ENCODE measurements at regions not wholly inside any gene's neighbourhood (a gene's known extent, or its start where the extent isn't known, plus 50 kb on each side); places are given as distances from the start of the nearest gene placed in this dataset.

DNA sequence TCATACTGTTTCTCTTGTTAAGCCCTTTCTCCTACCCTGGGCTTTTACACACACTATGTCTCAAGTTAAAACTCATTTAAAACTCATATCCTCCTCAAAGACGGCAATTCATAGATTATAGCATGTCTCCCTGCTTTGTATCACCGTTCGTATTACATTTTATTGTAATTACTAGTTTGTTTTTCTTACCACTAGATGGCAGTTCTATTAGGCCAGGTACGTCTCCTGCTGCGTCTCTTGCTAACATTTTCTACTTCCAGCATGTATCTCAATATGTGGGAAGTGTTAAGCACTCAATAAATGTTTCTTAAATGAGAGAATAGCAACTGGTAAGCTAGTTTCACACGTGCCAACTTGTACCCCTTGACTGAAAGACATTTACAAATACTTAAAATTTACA, 450.3 kb upstream of the PCDH7 start:
- H3K4me3 ChIP-seq (ENCODE audit: low read depth, low read length) = no peak overlapping the region
- in situ Hi-C loops (cut with HindIII; ENCODE audit: low sequenced_read_pairs) = no loop called here
- DNase-seq (ENCODE audit: low read depth) = no peak
- TF ChIP-seq, protein P1, sequence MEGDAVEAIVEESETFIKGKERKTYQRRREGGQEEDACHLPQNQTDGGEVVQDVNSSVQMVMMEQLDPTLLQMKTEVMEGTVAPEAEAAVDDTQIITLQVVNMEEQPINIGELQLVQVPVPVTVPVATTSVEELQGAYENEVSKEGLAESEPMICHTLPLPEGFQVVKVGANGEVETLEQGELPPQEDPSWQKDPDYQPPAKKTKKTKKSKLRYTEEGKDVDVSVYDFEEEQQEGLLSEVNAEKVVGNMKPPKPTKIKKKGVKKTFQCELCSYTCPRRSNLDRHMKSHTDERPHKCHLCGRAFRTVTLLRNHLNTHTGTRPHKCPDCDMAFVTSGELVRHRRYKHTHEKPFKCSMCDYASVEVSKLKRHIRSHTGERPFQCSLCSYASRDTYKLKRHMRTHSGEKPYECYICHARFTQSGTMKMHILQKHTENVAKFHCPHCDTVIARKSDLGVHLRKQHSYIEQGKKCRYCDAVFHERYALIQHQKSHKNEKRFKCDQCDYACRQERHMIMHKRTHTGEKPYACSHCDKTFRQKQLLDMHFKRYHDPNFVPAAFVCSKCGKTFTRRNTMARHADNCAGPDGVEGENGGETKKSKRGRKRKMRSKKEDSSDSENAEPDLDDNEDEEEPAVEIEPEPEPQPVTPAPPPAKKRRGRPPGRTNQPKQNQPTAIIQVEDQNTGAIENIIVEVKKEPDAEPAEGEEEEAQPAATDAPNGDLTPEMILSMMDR (IDR thresholded peaks at IDR 0.05; ENCODE audit: low read depth, low read length, missing control alignments) = no peak

DNA sequence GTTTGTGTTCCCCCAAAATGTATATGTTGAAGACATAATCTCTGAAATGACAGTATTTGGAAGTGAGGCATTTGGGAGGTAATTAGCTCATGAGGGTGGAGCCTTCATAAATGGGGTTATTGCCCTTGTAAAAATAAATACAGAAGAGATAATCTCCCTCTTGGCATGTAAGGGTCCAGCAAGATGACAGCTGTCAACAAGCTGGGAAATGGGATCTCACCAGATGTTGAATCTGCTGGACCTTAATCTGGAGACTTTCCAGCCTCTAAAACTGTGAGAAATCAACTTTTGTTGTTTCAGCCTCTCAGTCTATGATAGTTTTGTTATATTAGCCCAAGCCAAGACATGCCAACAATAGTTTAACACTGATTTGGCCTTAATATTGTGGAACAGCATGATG, 438.2 kb upstream of the PCDH7 start:
- H3K4me3 ChIP-seq (ENCODE audit: low read depth, low read length) = no peak overlapping the region
- in situ Hi-C loops (cut with HindIII; ENCODE audit: low sequenced_read_pairs) = no loop called here
- TF ChIP-seq, protein P1 (IDR thresholded peaks at IDR 0.05; ENCODE audit: low read depth, low read length, missing control alignments) = no peak
- DNase-seq (ENCODE audit: low read depth) = no peak

DNA sequence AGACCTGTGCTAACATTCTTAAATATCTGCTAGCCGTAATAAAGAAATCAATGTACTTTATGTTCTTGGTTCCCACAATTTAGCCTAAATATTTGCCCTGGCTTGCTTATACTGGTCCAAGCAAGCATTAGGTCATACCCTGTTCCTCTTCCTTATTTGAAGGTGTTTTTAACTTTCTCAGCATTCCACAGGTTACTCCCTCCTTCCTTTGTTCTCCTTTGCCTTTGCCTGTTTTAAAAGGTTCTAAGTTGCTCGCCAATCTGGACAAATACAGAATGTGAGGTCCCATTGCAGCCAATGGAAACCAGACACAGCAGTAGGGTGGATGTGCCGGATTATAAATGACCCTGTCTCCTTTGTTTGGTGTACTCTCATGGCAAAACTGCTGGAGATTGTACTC, 436.8 kb upstream of the PCDH7 start:
- TF ChIP-seq, protein P1 (IDR thresholded peaks at IDR 0.05; ENCODE audit: low read depth, low read length, missing control alignments) = no peak
- DNase-seq (ENCODE audit: low read depth) = no peak
- in situ Hi-C loops (cut with HindIII; ENCODE audit: low sequenced_read_pairs) = no loop called here
- H3K4me3 ChIP-seq (ENCODE audit: low read depth, low read length) = no peak overlapping the region

DNA sequence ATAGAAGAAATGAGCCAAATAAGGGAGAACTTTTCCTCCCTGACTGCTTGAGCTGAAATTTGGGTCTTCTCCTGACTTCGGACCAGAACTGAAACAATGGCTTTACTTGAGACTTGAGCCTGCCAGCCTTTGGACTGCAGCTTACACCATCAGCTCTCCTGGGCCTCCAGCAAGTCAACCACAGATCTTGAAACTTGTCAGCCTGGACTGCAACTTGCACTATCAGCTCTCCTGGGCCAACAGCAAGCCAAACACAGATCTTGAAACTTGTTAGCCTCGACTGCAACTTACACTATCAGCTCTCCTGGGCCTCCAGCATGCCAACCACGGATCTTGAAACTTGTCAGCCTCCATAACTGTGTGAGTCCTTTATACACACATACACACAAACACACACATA, 425.9 kb upstream of the PCDH7 start:
- H3K4me3 ChIP-seq (ENCODE audit: low read depth, low read length) = no peak overlapping the region
- in situ Hi-C loops (cut with HindIII; ENCODE audit: low sequenced_read_pairs) = no loop called here
- no peak for DNase-seq (ENCODE audit: low read depth)
- TF ChIP-seq, protein P1 (IDR thresholded peaks at IDR 0.05; ENCODE audit: low read depth, low read length, missing control alignments) = no peak

DNA sequence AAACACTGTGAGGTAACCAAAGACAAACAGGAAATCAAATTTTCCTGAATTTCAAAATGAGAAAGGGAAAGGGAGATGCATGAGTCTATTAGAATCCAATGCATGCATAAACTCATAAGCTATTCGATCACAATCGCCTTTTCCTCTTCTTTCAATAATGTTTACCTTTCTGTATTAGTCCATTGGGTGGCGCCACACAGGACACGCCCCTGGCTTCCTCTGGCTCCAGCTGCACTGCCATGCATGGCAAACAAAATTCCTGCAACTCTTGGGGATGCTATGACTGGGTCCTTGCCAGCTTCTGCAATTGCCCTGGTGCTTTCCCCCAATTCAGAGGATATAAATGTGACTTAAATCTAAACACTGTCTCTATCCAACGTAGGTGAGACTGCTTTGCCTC, 424.5 kb upstream of the PCDH7 start:
- TF ChIP-seq, protein P1 (IDR thresholded peaks at IDR 0.05; ENCODE audit: low read depth, low read length, missing control alignments) = no peak
- no peak overlapping the region for H3K4me3 ChIP-seq (ENCODE audit: low read depth, low read length)
- in situ Hi-C loops (cut with HindIII; ENCODE audit: low sequenced_read_pairs) = no loop called here
- DNase-seq (ENCODE audit: low read depth) = no peak

DNA sequence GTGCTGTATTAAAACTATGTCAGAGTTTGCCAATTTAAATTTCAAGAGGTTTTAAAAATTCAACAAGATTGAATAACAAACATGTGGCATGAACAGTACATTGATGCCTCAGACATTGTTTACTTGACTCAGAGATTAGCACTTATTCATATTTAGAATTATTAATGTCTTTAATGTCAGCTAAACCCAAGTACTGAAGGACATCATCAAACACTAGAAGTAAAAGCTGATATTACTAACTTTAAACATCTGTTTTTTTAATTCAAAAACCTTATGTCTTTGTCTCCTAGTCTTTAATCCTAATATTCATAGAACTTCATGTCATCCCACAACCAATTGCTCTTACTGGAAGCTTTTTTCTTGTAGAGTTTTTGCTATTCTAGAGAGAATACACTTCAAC, 406.2 kb upstream of the PCDH7 start:
- in situ Hi-C loops (cut with HindIII; ENCODE audit: low sequenced_read_pairs) = no loop called here
- DNase-seq (ENCODE audit: low read depth) = no peak
- TF ChIP-seq, protein P1 (IDR thresholded peaks at IDR 0.05; ENCODE audit: low read depth, low read length, missing control alignments) = no peak
- no peak overlapping the region for H3K4me3 ChIP-seq (ENCODE audit: low read depth, low read length)

All from astrocyte of the cerebellum (primary cell).